Transverse colon (tissue), 4 donors: ENCODE measurements at regions not wholly inside any gene's neighbourhood (a gene's known extent, or its start where the extent isn't known, plus 50 kb on each side); places are given as distances from the start of the nearest gene placed in this dataset.

Experiments used
- DNase-seq: peaks from one replicate; pipeline ENCODE4 v3.0.0-alpha.2; 2019
- H3K27ac ChIP-seq, 4 donors: fragments of 200-600 bp; sonication (generic); 2 replicates each; pipeline ENCODE4 v1.5.1; 2016 to 2018; ENCODE audit warnings: inconsistent platforms in 4 of 4
- H3K27me3 ChIP-seq: fragments of 200-600 bp; sonication (generic); 2 replicates; pipeline ENCODE4 v1.5.1; 2017; ENCODE audit warnings: inconsistent platforms
- H3K36me3 ChIP-seq, 4 donors: fragments of 200-600 bp; sonication (generic); 2 replicates each; pipeline ENCODE4 v1.5.1; 2017 to 2019; ENCODE audit warnings: inconsistent platforms in 4 of 4
- H3K4me1 ChIP-seq, 4 donors: fragments of 200-600 bp; sonication (generic); 2 replicates each; pipeline ENCODE4 v1.5.1; 2017 to 2020; ENCODE audit warnings: inconsistent platforms in 4 of 4
- H3K4me3 ChIP-seq, 4 donors: fragments of 200-600 bp; sonication (generic); 1 replicate in 1 of 4; 2 replicates in 3 of 4; pipeline versions ENCODE4 v1.5.1 to v1.6.1; 2017 to 2019; ENCODE audit warnings: inconsistent platforms in 4 of 4
- H3K9me3 ChIP-seq, 2 donors: fragments of 200-600 bp; sonication (generic); 2 replicates each; pipeline ENCODE4 v1.5.1; 2017 to 2019; ENCODE audit warnings: inconsistent platforms in 2 of 2
- CTCF ChIP-seq, 5 experiments: fragments of 200-600 bp in 3 of 5; fragments of 450-650 bp in 2 of 5; sonication (generic) in 3 of 5; IDR thresholded peaks; 1 replicate in 2 of 5; 2 replicates in 3 of 5; pipeline ENCODE4 v1.5.1; 2016 to 2017; ENCODE audit warnings: antibody characterized with exemption in 5 of 5, inconsistent platforms in 3 of 5, mild to moderate bottlenecking in 2 of 5, moderate library complexity in 1 of 5
- EP300 ChIP-seq: sonication (generic); formaldehyde crosslinking; IDR thresholded peaks from one replicate; pipeline ENCODE4 v1.6.1; 2017; ENCODE audit warnings: antibody characterized with exemption, low read depth
- POLR2A ChIP-seq: fragments of 450-650 bp; IDR thresholded peaks from one replicate; pipeline ENCODE4 v1.6.1; 2016; ENCODE audit warnings: antibody characterized with exemption, mild to moderate bottlenecking, moderate library complexity
- POLR2AphosphoS5 ChIP-seq, 3 donors: sonication (generic); formaldehyde crosslinking; IDR thresholded peaks; one replicate each; pipeline ENCODE4 v1.6.1; 2016; ENCODE audit warnings: antibody characterized with exemption in 3 of 3
- WGBS, 2 donors: methylation state at CpG; one replicate each; pipeline ENCODE4 v1.1.5; 2018; ENCODE audit warnings: low coverage in 1 of 2; 5-methylcytosine and 5-hydroxymethylcytosine counted together
- in situ Hi-C, 4 donors: fragments of 200-750 bp; cut with MboI; loops; one replicate each; pipeline versions ENCODE4 v1.15.0 to v1.15.1; 2017; ENCODE audit warnings: low sequenced_read_pairs in 3 of 4, low pct_ligation_motif_present in 1 of 4, low pct_unique_long_range_greater_than_20kb in 1 of 4
- intact Hi-C: fragments of 100-400 bp; cut with DNase I; formaldehyde crosslinking; loops from one replicate; pipeline ENCODE4 v1.15.1; 2023; ENCODE audit warnings: low total_unique reads

DNA sequence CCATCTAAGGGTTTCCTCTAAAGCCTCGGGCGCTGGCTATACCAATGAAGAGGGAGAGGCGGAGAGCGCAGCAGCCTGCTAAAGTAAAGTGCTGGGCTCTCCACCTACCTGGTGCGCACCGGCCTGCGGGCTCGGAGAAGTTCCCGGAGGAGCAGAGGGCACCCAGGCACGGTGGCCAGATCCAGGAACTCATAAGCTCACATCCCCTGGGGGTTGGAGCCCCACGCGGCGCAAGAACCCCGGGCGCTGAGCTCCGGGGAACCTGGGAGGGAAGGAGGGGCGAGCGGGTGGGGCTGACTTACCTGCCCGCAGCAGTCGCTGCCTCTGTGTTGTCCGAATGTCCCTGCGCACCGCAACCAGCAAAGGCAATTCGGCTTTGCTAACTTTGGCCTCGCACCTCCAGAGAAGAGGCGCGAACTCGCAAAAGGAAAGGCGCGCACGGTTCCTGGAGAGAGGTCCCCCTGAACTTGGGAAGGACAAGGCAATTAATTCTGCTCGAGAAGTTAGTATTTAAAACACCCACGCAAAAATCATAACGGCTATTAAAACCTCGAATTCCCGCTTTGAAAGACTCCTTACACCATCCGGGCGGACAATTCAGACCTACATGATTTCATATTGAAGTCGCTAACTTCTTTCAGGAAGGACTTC lies 127.6 kb upstream of the C11orf58 start:
- Histone ChIP-seq H3K9me3 (no peaks in the 10 kb centered on the region), H3K4me1 (peaks cover 12 to 39% (median 34%) of the 10 kb centered on the region in 4 donors), H3K27ac (no peak overlapping the region), H3K4me3 (no peak overlapping the region), H3K36me3 (no peaks in the 10 kb centered on the region), H3K27me3 (peaks cover 99% of the 10 kb centered on the region)
- TF ChIP-seq EP300: no peak
- no peak for TF ChIP-seq CTCF (IDR thresholded peaks at IDR 0.05)
- TF ChIP-seq POLR2AphosphoS5 (IDR thresholded peaks at IDR 0.05): no peak
- TF ChIP-seq POLR2A: no peak
- DNase-seq: no peak
- in situ Hi-C loops (loop anchor here (10.0 to 25.0 kb wide), 5 partner anchors 424 to 966 kb away; no protein-coding TSS in a partner anchor), intact Hi-C loops (no loop called here)
- WGBS, 2 donors: 37 to 40% methylated on average over 15 to 30 of the region's 39 CpGs

DNA sequence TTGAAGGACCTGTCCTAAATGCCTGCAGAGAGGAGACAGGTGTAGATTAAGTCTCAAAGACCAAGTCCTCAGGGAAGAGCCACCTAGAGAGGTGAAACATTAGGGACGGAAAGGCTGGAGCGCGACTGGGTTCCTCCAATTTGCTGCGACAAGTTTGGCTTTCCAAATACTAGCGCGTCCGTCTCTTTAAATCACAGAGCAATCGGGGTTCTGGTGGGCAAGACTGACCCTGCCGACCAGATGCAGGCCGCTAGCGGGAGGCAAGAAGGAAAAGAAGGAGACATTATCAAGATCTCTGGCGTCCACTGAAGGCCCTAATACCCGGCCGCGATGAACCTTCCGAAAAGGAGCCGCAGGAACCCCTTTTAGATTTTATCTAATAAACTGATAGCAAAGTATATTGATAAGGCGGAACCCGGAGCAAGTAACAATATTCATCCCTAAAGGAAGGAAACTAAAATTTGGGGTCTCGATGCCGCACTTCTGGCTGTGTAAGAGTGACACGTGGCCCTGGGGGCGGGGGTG lies 128.2 kb upstream of the C11orf58 start:
- in situ Hi-C loops: loop anchor here (10.0 to 25.0 kb wide), 5 partner anchors 423 to 965 kb away; no protein-coding TSS in a partner anchor
- Histone ChIP-seq H3K9me3 (no peaks in the 10 kb centered on the region), H3K27me3 (peaks cover 99% of the 10 kb centered on the region), H3K36me3 (no peaks in the 10 kb centered on the region), H3K4me1 (peaks cover 12 to 44% (median 38%) of the 10 kb centered on the region in 4 donors), H3K4me3 (no peak overlapping the region), H3K27ac (no peak overlapping the region)
- 62 to 63% methylated on average over 12 to 23 of the region's 23 CpGs for WGBS, 2 donors
- intact Hi-C loops: no loop called here
- no peak for DNase-seq
- TF ChIP-seq POLR2A (no peak), EP300 (no peak), CTCF (IDR thresholded peaks at IDR 0.05) (no peak), POLR2AphosphoS5 (IDR thresholded peaks at IDR 0.05) (no peak)

- Histone ChIP-seq H3K27ac (no peak overlapping the region), H3K27me3 (peaks cover 99% of the 10 kb centered on the region), H3K4me1 (peaks cover 12 to 47% (median 39%) of the 10 kb centered on the region in 4 donors), H3K9me3 (no peaks in the 10 kb centered on the region), H3K36me3 (no peaks in the 10 kb centered on the region), H3K4me3 (no peak overlapping the region)
- no peak for DNase-seq
- intact Hi-C loops (loop anchor here (5.0 kb wide), 1 partner anchor 962 kb away; no protein-coding TSS in a partner anchor), in situ Hi-C loops (loop anchor here (10.0 to 25.0 kb wide), 5 partner anchors 422 to 965 kb away; no protein-coding TSS in a partner anchor)
- no peak for TF ChIP-seq EP300
- no peak for TF ChIP-seq CTCF (IDR thresholded peaks at IDR 0.05)
- no peak for TF ChIP-seq POLR2A
- TF ChIP-seq POLR2AphosphoS5 (IDR thresholded peaks at IDR 0.05): no peak
- WGBS, 2 donors: 56% methylated on average over 3 of the region's 3 CpGs; no CpG with 5 or more reads in 1 of the 2 donors
These were observed 128.7 kb upstream of the C11orf58 start for GRCh38 chr11:16609769-16610168.

GRCh38 chr11:16607675-16608644 lies 130.5 kb upstream of the C11orf58 start:
- DNase-seq: peak; percentile 39
- Histone ChIP-seq H3K36me3 (no peaks in the 10 kb centered on the region), H3K4me3 (peak overlapping the region in 3 of 4 donors; percentile 36 to 59 (median 56)), H3K4me1 (peaks cover 12 to 44% (median 29%) of the 10 kb centered on the region in 4 donors), H3K27ac (peak overlapping the region; percentile 66 to 81 (median 77)), H3K27me3 (peaks cover 99% of the 10 kb centered on the region), H3K9me3 (no peaks in the 10 kb centered on the region)
- TF ChIP-seq POLR2AphosphoS5 (IDR thresholded peaks at IDR 0.05): peak in 2 of 3 donors; percentile 37 to 61
- peak; percentile 18 for TF ChIP-seq POLR2A
- no peak for TF ChIP-seq EP300
- intact Hi-C loops: loop anchor here (5.0 kb wide), 1 partner anchor 961 kb away; no protein-coding TSS in a partner anchor
- in situ Hi-C loops: loop anchor here (10.0 to 25.0 kb wide), 5 partner anchors 421 to 963 kb away; no protein-coding TSS in a partner anchor
- whole genome bisulfite sequencing, 2 donors: 18 to 29% methylated on average over 18 to 25 of the region's 25 CpGs
